BE2C (cell line): ENCODE measurements at regions not wholly inside any gene's neighbourhood (a gene's known extent, or its start where the extent isn't known, plus 50 kb on each side); places are given as distances from the start of the nearest gene placed in this dataset.

Source experiments
- DNase-seq: peaks from one replicate; pipeline ENCODE4 v3.0.0-alpha.2; 2020
- H3K27me3 ChIP-seq: fragments of 250-450 bp; sonication (Bioruptor Pico); 2 replicates; pipeline ENCODE4 v1.5.1; 2020; ENCODE audit warnings: mild to moderate bottlenecking
- H3K36me3 ChIP-seq: fragments of 250-450 bp; sonication (Bioruptor Pico); 2 replicates; pipeline ENCODE4 v1.5.1; 2020; ENCODE audit warnings: mild to moderate bottlenecking
- H3K4me1 ChIP-seq: fragments of 250-450 bp; sonication (Bioruptor Pico); 2 replicates; pipeline ENCODE4 v1.5.1; 2020
- H3K4me3 ChIP-seq: 2 replicates; pipeline ENCODE4 v1.5.1; 2011; ENCODE audit warnings: low read depth, low read length
- H3K9me3 ChIP-seq: fragments of 250-450 bp; sonication (Bioruptor Pico); 2 replicates; pipeline ENCODE4 v1.5.1; 2020
- CTCF ChIP-seq: IDR thresholded peaks from 2 replicates; pipeline ENCODE4 v1.5.1; 2012; ENCODE audit warnings: mild to moderate bottlenecking, low read depth, low read length

- no peak for TF ChIP-seq CTCF
- no peaks in the 10 kb centered on the region for H3K9me3 ChIP-seq
- H3K4me3 ChIP-seq: no peak overlapping the region
- no peaks in the 10 kb centered on the region for H3K36me3 ChIP-seq
- no peak for DNase-seq
- H3K27me3 ChIP-seq: no peaks in the 10 kb centered on the region
- H3K4me1 ChIP-seq: peaks cover 15% of the 10 kb centered on the region
These were observed 460.8 kb downstream of the PTH2R start for GRCh38 chr2:208867374-208867773.

GRCh38 chr2:208872591-208872990, 466.0 kb downstream of the PTH2R start:
- no peak for TF ChIP-seq CTCF
- Histone ChIP-seq H3K4me1 (peaks cover 16% of the 10 kb centered on the region), H3K36me3 (no peaks in the 10 kb centered on the region), H3K27me3 (no peaks in the 10 kb centered on the region), H3K4me3 (no peak overlapping the region), H3K9me3 (no peaks in the 10 kb centered on the region)
- DNase-seq: no peak

DNA sequence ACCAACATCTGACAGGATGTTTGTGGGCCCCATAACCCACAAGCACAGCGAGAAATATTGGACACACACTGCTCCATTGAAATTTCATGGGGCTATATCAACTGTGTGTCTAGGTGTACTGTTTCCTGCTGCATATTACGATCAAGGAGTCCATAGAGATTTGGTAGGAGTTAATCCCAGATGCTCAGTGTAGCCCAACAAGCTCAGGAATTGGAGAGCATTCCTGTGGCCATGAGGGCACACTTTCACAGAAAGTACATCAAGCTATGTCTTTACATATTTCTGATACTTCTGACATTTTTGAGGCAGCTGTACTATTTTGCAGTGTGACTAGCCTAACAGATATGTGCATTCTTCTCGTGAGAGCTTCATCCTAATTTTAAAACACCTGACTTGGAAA, 473.1 kb downstream of the PTH2R start:
- DNase-seq: no peak
- H3K9me3 ChIP-seq: no peaks in the 10 kb centered on the region
- TF ChIP-seq CTCF: no peak
- H3K27me3 ChIP-seq: no peaks in the 10 kb centered on the region
- no peak overlapping the region for H3K4me3 ChIP-seq
- no peaks in the 10 kb centered on the region for H3K4me1 ChIP-seq
- H3K36me3 ChIP-seq: no peaks in the 10 kb centered on the region

DNA sequence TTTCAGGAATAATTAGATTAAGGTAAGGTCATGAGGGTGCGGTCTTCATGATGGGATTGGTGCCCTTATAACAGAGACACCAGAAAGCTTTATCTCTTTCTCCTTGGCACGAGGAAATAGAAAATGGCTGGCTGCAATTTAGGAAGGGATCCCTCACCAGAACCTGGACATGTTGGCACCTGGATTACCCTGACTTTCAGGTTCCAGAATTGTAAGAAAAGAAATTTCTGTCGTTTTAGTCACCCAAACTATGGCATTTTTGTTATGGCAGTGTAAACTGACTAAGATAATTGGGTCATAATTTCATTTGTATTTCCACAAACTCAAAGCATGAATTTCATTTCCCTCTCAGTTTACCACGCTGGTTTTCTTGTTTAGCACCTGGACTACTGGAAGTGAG, 473.6 kb downstream of the PTH2R start:
- H3K36me3 ChIP-seq: no peaks in the 10 kb centered on the region
- TF ChIP-seq CTCF: no peak
- H3K4me1 ChIP-seq: no peaks in the 10 kb centered on the region
- H3K9me3 ChIP-seq: no peaks in the 10 kb centered on the region
- H3K4me3 ChIP-seq: no peak overlapping the region
- no peak for DNase-seq
- no peaks in the 10 kb centered on the region for H3K27me3 ChIP-seq

GRCh38 chr2:208890486-208890885, 483.9 kb downstream of the PTH2R start:
- H3K9me3 ChIP-seq: no peaks in the 10 kb centered on the region
- H3K4me3 ChIP-seq: no peak overlapping the region
- H3K4me1 ChIP-seq: no peaks in the 10 kb centered on the region; the same call in none of the 2 replicates
- no peaks in the 10 kb centered on the region for H3K27me3 ChIP-seq
- TF ChIP-seq CTCF: no peak
- no peak for DNase-seq
- no peaks in the 10 kb centered on the region for H3K36me3 ChIP-seq

- H3K9me3 ChIP-seq: no peaks in the 10 kb centered on the region
- H3K4me3 ChIP-seq: no peak overlapping the region
- H3K36me3 ChIP-seq: no peaks in the 10 kb centered on the region
- no peak for DNase-seq
- TF ChIP-seq CTCF: no peak
- H3K27me3 ChIP-seq: no peaks in the 10 kb centered on the region
- no peaks in the 10 kb centered on the region; the same call in none of the 2 replicates for H3K4me1 ChIP-seq
These were observed 485.6 kb downstream of the PTH2R start for GRCh38 chr2:208892203-208892602.
